HG03066 (cell line): ENCODE measurements at regions not wholly inside any gene's neighbourhood (a gene's known extent, or its start where the extent isn't known, plus 50 kb on each side); places are given as distances from the start of the nearest gene placed in this dataset.
"Not testable (repeated sequence)": the region's sequence is repeated elsewhere in the genome, so short reads cannot be mapped to it uniquely, and the experiment has no call there.

Experiments used
- ATAC-seq: cut with Tn5 transposase; IDR thresholded peaks from one replicate; pipeline ENCODE4 v1.9.1; 2021; ENCODE audit warnings: low read depth; ENCODE audit not compliant: unreplicated experiment

- no peak for ATAC-seq
Observed at GRCh38 chr1:182172699-182173098, 111.2 kb upstream of the ZNF648 start.

DNA sequence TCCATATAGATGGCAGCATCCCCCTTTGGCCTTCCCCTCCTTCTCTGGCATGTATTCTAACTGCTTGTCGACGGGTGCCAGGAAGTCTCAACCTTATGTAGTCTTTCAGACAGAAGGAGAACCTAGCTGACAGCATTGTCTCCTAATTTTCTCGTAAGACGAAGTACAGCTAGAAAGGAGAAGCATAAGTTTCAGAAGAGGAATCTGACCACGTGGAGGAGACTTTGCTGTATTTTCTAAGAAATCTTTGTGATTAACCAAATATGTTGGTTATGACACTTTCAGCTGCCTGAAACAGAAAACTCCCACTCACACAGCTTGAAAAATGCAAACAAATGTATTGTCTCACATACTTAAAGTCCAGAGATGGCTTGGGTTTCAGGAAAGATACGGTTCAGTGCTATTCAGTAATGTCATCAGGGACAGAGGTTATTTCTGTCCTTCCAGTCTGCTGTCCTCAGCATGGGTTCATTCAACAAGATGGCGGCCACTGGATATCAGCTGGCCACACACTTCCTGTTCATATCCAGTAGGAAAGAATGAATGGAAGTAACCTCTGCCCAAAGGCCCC is 109.5 kb upstream of the ZNF648 start:
- ATAC-seq: peak; percentile 60

DNA sequence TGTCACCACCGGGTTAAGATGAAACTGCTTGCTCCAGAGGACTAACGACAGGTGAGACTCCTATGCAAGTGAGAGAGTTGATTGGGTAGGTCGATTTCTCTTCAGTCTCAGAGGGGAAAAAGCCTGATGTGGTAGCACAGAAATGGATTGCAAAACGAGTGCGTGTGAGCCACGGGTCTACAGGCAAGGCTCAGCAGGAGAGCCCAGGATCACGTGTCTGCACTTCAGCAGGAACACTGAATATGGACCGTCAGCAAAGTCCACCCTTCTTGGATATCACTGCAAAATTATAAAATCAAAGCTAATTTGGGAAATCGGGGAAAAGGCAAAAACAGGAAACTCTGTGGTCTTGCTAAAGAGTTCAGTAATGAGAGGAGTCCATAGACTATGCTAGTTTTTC is 107.7 kb upstream of the ZNF648 start:
- no peak for ATAC-seq

DNA sequence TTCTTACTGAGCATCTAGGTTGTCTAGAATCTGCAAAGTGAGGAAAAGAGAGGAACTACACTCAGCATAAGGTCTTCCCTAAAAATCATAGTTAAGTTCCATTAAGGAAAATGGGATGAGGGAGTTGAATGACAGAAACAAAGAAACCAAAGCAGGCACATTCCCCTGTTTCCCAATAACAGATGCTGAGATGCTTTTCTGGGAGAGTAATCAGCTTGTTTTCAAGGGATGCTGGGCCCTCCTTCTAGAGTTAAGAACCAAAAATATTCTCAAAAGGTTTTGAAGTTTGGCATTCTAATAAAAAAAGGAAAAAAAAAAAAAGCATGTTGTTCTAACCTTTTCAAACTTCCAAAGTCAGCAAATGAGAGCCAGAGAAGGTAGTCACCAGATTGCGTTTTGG is 105.2 kb upstream of the ZNF648 start:
- no peak for ATAC-seq

DNA sequence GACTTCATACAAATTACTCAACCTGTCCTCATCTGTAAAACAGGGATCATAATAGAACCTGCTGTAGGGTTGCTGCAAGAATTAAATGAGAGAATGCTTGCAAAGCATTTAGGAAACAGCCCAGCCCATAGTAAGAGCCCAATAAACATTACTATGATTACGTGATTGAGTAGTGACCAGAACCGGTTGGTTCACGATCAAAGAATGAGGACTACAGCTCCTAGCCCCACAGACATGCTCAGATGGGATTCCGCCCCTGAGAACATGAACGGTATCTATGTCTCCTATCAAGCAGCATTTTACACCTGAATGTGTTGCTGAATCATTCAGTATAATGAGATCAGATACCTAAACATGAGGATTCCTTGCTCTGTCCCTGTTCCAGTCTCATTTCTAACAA is 104.8 kb upstream of the ZNF648 start:
- ATAC-seq: no peak

GRCh38 chr1:182164273-182164672 is 102.8 kb upstream of the ZNF648 start:
- no peak for ATAC-seq

DNA sequence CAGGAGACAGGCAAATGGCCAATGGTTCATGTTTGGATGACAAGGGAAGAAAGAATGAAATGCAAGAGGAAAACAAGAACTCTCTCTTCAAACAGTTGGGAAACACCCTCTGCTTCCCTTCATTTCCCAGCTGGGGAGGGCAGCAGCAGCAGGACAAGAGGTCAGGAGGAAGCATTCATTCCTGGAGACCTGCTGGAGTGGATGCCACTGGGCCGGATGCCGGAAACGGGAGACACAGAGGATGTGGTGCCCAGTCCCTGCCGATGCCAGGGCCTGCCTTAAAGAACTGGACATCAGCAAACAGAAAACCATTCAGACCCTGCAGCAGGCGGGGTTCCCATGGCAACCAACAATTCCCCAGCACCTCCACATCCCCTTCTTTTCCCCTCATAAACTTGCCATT is 102.3 kb upstream of the ZNF648 start:
- ATAC-seq: no peak

- ATAC-seq: no peak
Observed at GRCh38 chr1:182159443-182159842, 97.9 kb upstream of the ZNF648 start.

- no peak for ATAC-seq
Observed at GRCh38 chr1:182157187-182157586, 95.7 kb upstream of the ZNF648 start.

- ATAC-seq: not testable (repeated sequence)
Observed at GRCh38 chr1:182154425-182154824, 92.9 kb upstream of the ZNF648 start.

GRCh38 chr1:182149411-182149965 is 88.0 kb upstream of the ZNF648 start:
- ATAC-seq: no peak

- ATAC-seq: no peak
Observed at GRCh38 chr1:182147951-182148350, 86.4 kb upstream of the ZNF648 start.

- peak; percentile 88 for ATAC-seq
Observed at GRCh38 chr1:182147136-182147820, 85.8 kb upstream of the ZNF648 start.

GRCh38 chr1:182146286-182146685 is 84.8 kb upstream of the ZNF648 start:
- ATAC-seq: no peak

DNA sequence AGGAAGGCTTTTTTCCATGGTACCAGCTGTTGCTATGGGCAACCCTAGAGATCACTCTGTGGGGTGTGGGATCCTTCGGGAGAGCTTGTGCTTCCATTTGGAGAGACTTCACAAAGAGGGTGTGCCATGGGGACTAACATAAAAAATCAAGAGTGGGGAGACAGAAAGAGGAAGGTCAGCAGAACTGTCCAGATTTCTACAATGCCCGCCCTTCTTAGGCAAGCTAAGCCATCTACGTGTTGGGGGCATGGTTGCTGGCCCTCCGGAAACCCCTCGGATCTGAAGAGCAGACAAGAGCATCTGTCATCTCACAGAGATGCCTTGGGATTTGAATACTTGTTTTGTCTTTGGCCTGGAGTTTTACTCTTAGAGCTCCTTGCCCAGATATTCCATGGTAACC is 83.9 kb upstream of the ZNF648 start:
- no peak for ATAC-seq

GRCh38 chr1:182144646-182145030 is 83.1 kb upstream of the ZNF648 start:
- ATAC-seq: no peak

GRCh38 chr1:182143825-182144645 is 82.5 kb upstream of the ZNF648 start:
- ATAC-seq: no peak

- ATAC-seq: no peak
Observed at GRCh38 chr1:182143154-182143657, 81.7 kb upstream of the ZNF648 start.

DNA sequence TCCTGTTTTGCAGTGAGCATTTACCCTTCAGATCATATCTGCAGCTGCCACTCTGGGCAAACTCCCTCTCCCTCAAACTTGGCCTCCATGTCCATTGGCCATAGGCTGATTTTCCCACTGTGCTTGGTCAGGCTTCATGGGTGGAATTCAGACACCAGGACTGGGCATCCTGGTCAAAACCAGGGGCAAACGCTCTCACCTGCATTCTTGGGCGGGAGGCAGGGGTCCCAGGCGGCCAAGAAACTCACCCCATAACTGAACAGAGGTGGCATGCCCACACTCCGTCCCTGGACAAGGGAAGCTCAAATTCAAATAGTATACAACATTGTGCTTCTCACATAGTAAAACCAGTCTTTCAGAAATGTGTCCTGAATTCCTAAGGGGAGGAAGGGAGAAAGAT is 81.1 kb upstream of the ZNF648 start:
- ATAC-seq: no peak

DNA sequence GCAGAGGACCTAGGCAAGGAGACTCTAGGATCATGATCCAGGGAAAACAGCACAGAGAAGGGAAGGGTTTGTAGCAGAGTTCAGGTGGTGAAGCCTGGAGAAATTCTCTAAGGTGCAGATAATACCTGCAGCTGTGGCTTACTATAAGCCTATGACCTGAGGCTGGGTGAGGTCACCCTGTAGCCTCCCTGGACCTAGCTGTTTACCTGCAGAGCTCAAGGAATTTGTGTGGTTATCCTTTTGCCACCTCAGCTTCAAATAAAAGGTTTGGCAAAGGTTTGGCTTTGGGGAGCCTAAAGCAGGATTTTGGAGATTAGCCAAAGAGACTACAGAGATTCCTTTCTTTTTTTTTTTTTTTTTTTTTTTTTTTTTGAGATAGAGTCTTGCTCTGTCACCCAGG is 79.5 kb upstream of the ZNF648 start:
- no peak for ATAC-seq

DNA sequence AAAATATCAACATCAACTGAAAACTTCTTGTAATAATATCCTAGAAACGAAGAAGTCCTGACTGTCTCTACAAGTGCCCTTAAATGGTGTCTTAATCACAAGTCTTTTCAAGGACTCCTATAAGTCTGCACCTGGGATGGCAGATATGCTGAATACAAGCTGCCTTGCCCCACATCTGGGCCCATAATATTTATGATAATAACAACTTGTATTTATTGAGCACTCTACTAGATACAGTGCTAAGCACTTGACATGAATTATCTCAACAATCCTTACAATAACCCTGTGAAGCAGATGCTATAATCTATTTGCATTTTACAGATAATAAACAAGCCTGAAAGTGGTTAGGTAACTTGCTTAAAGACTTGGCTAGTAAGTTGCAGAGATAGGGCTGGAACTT is 78.0 kb upstream of the ZNF648 start:
- no peak for ATAC-seq
